Activated CD8-positive, alpha-beta memory T cell treated with anti-CD3 and anti-CD28 coated beads for 1 hour (primary cell): ENCODE measurements at regions not wholly inside any gene's neighbourhood (a gene's known extent, or its start where the extent isn't known, plus 50 kb on each side); places are given as distances from the start of the nearest gene placed in this dataset.
"Not testable (repeated sequence)": the region's sequence is repeated elsewhere in the genome, so short reads cannot be mapped to it uniquely, and the experiment has no call there.

Experiments used
- DNase-seq, 2 donors: peaks; one replicate each; pipeline ENCODE4 v3.0.0-alpha.2; 2020; ENCODE audit warnings: low read depth in 1 of 2; ENCODE audit errors: extremely low read depth in 1 of 2

DNA sequence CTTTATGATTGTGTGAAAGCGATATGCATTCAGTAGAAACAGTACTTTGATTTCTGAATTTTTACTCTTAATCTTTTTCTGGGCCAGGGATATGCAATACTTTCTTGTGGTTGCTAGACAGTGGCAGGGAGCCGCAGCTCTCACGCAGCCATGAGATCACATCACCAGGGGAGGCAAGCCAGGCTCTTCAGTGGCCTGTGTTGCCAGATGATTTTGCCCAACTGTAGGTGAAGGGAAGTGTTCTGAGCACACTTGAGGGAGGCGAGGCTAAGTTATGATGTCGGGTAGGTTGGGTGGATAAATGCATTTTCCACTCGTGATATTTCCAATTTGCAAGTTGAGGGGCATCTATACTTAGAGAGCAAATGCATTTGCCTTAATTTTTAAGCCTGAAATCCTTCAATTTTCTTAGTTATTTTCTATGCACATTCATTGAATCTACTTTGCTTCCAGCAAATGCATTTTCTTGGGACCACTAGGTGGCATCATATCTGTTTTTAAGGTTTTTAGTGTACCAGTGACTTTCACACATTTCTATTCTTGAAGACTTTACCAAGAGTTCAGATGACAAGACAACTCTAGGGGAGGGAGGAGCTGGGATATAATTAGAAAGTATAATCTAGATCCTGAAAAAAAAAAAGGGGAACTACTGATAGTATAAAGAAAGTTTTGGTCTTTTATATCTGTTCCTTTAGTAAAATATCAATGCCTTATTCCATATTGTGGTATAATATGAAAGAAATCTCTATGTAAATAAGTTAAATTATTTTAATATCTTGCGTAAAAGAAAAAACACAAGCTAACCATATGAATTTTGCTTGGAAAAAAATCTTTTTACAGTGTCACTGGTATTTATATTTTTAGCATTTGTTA is 643.3 kb downstream of the SOCS6 start:
- no peak for DNase-seq

- DNase-seq, result no peak
These were observed 632.1 kb downstream of the SOCS6 start for GRCh38 chr18:70920840-70921374.

- DNase-seq, result no peak
These were observed 618.8 kb downstream of the SOCS6 start for GRCh38 chr18:70907673-70908072.

DNA sequence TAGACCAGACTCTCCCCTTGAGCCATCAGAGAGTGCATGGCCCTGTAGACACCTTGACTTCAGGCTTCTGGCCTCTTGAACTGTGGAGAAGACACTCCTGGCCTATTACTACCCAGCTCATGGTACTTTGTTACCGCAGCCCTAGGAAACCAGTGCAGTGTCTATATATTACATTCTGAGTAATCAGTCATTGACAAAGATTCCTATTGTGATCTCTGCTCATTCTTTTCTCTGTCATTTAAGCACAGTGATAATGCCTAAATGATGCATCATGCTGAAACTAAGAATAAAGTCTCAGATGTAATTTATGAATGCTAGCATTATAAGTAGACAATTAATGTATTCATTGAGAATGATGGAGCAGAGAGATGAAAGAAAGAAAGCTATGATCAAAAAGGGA is 603.5 kb downstream of the SOCS6 start:
- DNase-seq, result no peak

- no peak for DNase-seq
These were observed 581.4 kb downstream of the SOCS6 start for GRCh38 chr18:70870292-70870691.

GRCh38 chr18:70848329-70848728 is 559.5 kb downstream of the SOCS6 start:
- DNase-seq, result no peak

DNA sequence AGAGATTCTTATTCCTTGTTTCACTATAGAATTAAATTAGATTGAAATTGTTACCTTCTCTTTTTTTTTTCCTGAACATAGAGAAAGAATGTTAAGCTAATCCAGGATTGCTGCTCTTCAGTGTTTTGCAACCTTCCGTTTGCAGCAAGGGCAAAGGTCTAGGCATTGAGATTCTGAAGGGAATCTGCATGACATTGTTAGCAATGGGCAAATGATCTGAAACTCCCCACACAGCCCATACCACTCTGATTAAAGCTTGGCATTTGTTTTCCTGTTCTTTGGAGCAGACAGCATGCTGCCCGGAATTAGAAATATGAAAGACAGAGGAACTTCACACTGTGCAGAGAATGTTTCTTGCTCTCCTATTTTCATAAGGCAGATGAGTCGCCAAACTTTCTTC is 551.8 kb downstream of the SOCS6 start:
- DNase-seq, result no peak

DNA sequence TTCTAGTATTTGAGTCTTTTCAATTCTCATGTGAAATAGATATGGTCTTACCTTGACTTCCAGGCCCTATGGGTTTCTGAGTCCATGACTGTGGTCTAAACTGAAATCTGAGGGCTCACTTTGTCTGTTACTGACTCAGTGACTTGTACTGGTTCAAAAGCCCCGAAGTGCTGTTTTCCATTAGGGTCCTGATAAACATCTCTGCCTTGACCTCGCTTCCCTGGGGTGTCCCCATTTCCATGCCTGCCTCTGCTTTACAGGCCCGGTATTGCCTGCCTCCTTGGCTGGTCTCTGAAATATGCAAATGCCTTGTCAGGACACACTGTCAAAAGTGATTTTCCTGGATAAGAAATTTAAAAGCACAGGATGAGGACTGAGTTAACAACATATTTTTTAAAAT is 538.8 kb downstream of the SOCS6 start:
- no peak for DNase-seq

- no peak for DNase-seq
These were observed 537.7 kb downstream of the SOCS6 start for GRCh38 chr18:70826571-70826970.

DNA sequence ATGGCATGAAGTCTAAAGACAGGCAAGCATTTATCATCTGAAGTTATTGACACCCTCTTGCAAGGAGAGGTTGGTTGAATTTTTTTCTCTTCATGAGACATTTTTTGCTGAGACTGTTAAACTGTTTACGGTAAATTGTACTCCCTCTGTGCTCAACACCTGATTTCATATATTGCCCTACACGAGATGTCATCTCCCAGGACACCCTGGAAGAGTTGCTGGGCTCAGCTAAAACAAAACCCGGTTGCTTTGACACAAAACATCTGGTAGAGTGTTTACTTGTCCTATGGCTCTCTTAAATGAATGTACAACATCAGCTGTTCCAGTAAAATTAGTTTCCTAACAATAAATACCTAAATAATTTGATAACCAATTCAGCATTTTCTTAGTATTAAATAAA is 533.8 kb downstream of the SOCS6 start:
- DNase-seq, result no peak

GRCh38 chr18:70822117-70822516 is 533.3 kb downstream of the SOCS6 start:
- DNase-seq, result no peak

- DNase-seq, result no peak
These were observed 519.7 kb downstream of the SOCS6 start for GRCh38 chr18:70808481-70809056.

- DNase-seq, result peak; percentile 25 to 28
These were observed 493.1 kb downstream of the SOCS6 start for GRCh38 chr18:70781860-70782453.

GRCh38 chr18:70766254-70766653 is 477.4 kb downstream of the SOCS6 start:
- not testable (repeated sequence) for DNase-seq

- no peak for DNase-seq
These were observed 474.0 kb downstream of the SOCS6 start for GRCh38 chr18:70762812-70763211.

GRCh38 chr18:70758780-70759179 is 469.9 kb downstream of the SOCS6 start:
- DNase-seq, result no peak

- no peak for DNase-seq
These were observed 465.6 kb downstream of the SOCS6 start for GRCh38 chr18:70754486-70754885.

DNA sequence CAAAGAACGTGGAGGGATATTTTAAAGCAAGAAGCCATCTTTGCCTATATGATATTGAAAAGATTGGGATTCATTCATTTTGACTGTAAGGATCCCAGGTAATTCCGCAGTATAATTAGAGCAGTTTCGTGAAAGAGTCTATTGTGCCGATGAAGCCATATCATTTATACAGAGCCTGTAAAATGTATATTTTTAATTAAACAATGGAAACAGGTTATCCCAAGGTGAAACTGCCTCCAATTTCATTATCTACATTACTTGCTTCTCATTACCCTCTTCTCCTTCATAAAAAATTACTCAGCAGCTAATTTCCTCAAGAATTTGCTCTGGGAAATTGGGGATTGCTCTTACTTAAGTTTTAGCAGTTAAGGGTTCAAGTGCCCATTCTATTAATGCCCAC is 444.1 kb downstream of the SOCS6 start:
- no peak for DNase-seq

DNA sequence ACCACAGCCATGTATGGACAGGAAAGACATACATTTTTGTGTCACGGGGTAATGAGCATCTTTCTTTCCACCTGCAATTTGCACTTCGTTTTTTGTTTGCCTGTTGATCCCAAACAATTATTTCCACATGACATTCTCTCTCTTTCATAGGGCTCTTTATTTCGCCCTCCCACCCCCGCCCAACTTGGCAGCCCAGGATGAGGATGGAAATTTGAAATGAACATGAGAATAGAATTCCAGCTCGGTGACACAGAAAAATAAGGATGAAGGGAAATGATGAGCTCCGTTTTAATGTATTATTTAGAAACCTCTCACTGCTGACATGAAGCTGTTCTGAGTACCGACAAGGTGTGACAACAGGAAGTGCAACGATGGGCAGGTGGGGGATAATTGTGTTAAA is 443.3 kb downstream of the SOCS6 start:
- DNase-seq, result no peak

GRCh38 chr18:70720607-70721006 is 431.8 kb downstream of the SOCS6 start:
- no peak for DNase-seq

GRCh38 chr18:70709720-70710119 is 420.9 kb downstream of the SOCS6 start:
- no peak for DNase-seq

DNA sequence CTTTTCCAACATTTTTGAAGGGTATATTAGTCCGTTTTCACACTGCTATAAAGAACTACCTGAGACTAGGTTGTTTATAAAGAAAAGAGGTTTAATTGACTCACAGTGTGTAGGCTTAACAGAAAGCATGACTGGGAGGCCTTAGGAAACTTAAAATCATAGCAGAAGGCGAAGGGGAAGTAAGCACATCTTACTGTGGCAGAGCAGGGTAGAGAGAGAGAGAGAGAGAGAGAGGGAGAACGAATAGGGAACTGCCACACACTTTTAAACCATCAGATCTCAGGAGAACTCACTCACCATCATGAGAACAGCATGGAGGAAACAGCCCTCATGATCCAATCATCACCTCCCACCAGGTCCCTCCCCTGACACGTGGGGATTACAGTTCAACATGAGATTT is 420.3 kb downstream of the SOCS6 start:
- no peak for DNase-seq
